ENCODE measurements at regions not wholly inside any gene's neighbourhood (a gene's known extent, or its start where the extent isn't known, plus 50 kb on each side); places are given as distances from the start of the nearest gene placed in this dataset.

DNA sequence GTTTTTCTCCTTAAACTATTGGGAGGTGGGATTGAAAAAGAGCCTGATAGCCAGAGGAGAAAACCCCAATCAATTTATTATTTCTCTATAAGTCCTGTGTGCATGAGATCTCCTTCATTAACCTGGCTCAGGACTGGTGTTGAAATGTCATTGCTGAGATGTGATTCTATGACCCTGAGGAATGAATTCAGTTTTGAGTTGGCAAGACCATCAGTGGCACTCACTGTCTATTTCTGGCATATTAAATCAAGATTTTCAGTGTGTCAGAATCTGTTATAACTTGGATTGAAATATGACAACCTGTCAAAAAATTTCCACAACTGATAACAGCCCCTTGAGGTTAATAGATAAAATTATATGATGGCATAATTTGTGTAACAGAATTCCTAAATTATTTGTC is 431.1 kb downstream of the TFAP2B start:
- DNase-seq (ENCODE audit: low read depth) = no peak

- DNase-seq (ENCODE audit: low read depth) = no peak
Observed at GRCh38 chr6:51250317-51250716, 431.6 kb downstream of the TFAP2B start.

DNA sequence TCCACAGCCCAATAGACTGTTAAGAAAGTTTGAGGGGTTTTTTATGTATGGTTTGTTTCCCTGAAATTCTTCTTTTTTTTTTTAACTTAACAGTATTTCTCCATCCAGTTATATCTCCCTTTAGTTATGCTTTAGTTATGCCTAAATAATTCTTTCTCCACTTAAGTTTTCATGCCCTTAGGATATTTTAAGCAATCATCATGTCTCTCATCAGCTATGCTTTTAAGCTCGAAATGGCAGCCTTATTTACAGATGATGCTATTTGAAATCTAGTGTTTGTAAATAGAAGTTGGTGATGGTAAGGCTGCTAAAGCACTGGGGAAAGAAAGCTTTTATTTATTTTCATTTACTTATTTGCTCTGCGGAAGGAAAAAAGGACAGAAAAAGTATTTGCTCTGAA is 439.3 kb downstream of the TFAP2B start:
- DNase-seq (ENCODE audit: low read depth) = no peak

DNA sequence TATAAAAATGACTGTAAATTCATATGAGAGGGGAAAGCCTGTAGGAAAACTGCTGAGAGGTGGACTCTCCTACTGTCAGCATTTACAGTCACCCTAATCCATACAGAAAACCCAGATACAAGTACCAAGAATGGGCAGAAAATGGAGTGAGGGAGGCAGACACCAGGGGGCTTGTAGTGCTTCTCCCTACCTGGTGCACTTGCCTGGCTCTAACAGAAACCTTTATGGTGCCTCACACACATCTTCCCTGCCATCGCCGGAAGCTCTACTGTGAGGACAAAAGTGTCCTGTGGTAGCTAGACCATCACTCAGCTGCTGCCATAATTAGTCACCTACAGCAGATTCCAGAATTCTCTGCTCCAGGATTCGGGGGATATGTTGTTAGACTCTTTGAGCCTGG is 441.3 kb downstream of the TFAP2B start:
- DNase-seq (ENCODE audit: low read depth) = no peak

DNA sequence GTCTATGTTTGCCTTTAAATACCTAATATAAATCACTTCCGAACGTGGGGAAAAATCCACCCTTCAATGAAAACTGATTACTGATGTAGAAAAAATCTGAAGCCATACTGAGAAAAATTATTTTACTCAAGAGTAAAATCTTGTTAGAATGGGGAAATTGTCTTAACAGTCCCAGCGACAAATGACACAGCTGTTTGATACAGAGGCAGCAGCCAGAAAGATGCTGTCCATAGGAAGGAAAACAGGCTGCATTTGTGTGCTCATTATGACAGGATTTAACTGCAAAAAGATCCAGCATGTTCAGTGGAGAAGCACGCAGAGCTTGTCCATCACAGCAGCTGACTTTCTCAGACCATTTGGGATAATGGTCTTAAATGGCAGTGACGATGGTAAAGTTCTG is 443.0 kb downstream of the TFAP2B start:
- DNase-seq (ENCODE audit: low read depth) = no peak

DNA sequence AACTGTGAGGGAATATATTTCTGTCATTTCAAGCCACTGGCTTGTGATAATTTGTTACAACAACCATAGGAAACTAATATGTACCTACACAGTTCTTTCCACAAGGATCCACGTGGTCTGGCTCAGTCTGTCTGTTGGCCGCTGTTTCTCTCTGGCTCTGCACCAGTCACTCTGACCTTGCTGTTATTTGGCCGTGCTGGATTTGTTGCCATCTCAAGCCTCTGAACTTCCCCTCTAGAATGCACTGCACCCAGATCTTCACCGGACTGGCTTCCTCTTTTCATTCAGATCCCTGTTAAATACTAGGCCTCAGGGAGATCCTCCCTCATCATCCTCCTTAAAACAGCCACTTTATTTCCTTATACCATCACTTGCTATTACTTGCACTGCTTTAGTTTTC is 446.8 kb downstream of the TFAP2B start:
- no peak for DNase-seq (ENCODE audit: low read depth)

DNA sequence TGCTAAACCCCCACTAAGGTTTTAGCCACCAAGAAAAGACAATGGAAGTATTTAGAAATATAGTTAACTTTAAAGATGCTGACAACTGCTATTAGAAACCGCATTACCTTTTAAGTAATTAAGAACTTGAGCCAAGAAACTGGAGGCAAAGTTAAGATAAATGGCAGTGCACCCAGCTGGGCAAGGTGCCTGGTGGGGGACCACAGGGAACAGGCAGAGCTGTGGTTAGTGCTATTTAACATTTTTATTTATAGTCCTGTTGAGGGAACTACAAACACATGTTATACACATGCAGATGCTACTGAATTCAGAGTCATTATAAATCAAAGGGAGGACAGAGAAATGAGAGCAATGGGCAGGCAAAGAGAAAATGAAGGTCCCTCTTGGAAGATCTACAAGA is 447.9 kb downstream of the TFAP2B start:
- no peak for DNase-seq (ENCODE audit: low read depth)

- no peak for DNase-seq (ENCODE audit: low read depth)
Observed at GRCh38 chr6:51268666-51269065, 450.0 kb downstream of the TFAP2B start.

DNA sequence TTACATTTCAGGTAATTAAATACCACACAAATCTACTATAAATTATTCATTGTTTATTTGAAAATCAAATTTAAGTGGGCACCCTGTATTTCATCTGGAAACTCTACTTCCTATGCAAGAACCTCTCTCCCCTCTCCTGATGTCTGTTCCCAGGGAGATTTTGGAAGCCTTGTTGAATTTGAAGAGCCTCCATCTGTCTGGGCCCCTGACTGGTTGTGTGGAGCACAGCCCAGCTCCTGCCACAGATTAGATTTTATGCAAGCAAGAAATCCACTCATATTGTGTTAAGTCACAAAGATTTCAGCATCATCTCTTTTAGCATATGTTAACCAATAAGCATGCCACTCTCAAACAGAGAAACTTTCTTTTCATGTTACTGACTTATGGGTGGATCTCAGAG is 451.2 kb downstream of the TFAP2B start:
- no peak for DNase-seq (ENCODE audit: low read depth)

DNA sequence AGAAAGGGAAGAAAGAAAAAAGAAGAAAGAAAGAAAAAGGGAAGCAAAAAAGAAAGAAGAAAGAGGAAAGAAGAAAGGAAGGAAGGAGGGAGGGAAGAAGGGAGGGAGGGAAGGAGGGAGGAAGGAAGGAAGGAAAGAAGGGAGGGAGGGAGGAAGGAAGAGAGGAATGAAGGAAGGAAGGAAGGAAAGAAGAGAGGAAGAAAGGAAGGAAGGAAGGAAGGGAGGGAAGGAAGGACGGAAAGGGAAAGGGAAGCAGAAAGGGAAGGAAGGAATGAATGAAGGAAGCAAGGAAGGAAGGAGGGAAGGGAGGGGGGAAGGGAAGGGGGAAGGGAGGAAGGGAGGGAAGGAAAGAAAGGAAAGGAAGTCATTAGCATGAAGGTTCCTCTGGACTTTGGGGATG is 452.9 kb downstream of the TFAP2B start:
- no peak for DNase-seq (ENCODE audit: low read depth)

GRCh38 chr6:51273228-51273961 is 454.7 kb downstream of the TFAP2B start:
- no peak for DNase-seq (ENCODE audit: low read depth)

DNA sequence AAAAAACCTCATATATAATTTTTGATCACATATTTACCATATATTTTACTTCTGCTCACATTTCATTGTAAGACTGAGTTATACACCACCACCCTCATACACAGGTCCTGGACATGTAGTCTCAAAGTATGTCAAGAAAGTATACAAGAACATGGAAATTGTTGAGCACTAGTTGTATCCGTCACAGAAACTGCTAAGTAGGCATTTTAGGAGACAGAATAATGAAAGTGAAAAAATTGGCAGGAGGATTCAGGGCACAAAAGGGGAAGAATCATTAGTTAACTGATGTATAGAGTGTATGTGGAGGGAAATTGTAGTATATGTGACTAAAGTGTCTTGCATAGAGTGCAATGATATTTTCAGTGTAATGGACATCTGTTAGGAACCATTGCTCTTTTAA is 458.8 kb downstream of the TFAP2B start:
- DNase-seq (ENCODE audit: low read depth) = no peak

- DNase-seq (ENCODE audit: low read depth) = no peak
Observed at GRCh38 chr6:51282026-51282425, 463.4 kb downstream of the TFAP2B start.

DNA sequence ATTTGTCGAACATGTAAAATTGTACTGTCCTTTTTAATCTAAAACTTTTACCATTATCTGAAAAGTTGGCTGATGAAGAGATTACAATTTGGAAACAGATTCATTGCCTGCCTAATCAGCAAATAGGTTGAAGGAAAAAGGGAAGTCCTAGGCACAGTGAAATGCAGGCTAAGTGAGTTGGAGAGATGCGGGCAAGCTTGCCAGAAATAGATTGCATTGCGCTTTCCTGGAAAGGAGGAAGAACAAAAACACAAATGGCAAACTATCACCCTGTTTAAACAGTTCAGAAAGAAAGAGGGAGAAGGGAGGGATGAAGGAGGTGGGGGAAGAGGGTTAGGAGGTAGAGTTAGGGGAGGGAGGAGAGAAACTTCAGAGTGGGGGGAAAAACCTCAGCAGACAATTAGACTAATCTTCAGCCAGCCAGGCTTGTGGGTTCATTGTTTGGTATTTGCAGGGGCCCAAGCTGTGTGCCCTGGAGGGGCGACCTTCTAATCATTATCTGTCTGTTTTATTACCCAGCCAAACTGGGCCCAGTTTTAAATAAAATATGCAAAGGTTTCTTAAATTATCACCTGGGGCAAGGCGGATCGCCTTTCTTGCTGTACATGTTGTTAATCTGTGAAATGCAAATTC is 465.2 kb downstream of the TFAP2B start:
- no peak for DNase-seq (ENCODE audit: low read depth)

GRCh38 chr6:51285876-51286275 is 467.2 kb downstream of the TFAP2B start:
- no peak for DNase-seq (ENCODE audit: low read depth)

DNA sequence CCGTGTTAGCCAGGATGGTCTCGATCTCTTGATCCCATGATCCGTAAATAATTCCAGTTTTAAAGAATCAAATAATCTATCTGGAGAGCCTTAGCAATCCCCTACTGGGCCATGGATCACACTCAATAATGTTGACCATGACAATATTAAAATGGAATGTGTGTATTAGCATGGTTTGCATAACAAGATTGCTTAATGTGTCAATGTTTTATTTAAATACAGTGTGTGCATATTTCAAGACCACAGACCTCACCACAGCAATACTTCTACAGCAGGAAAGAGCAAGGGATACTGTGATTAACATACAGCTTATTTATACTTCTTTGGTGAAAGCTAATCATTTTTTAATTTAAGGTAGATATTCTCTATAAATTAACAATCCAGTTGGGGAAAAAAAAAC is 470.4 kb downstream of the TFAP2B start:
- DNase-seq (ENCODE audit: low read depth) = no peak

DNA sequence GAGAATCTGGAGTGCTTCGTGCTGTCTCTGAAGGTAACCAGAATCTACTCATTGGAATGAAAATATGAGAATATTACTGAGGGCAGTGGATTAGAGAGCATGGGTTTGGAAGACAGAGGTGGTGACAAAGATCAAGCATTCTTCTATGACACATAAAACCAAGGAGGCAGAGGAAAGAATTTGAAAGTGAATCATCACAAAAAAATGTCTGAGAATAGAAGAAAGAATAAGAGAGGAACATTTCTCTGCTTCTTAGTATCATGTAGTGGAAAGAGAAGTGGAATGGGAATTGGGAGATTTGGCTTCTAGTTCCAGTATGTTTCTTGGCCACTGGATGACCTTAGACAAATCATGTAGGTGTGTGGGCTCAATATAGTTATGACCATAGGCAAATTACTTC is 474.0 kb downstream of the TFAP2B start:
- DNase-seq (ENCODE audit: low read depth) = peak; percentile 3

DNA sequence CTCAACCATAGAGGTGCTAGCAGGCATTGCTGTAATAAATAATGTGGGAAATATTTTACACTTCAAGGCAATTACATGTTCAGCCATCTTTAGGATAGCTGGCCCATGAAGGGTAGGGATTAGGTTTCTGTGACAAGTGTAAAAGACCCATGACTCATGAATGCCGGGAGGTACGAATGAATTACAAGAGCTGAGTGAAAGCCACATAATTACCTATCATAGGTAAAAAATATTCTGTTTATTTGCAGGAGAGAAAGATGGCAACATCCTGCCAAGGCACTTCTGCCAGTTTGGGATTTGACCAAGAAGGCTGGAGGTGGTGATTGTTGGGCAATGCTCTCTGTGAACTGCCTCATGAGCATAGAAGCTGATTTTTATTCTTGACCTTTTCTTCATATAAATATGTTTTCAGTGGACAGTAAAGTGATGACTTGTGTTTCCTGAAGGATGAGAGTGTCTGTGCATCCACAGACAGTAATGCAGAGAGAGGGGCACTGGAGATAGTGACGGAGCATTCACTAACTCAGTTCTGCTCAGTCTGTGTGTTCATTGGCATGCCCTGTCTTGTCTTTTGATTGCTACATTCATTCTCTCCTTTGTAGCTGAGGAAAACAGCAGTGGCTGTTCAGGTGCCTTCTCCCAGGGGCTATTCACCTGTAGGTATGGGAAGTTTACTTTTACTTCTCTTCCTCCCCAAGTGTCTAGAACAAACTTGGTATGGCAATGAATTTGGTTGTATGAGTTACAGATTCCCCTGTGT is 481.1 kb downstream of the TFAP2B start:
- no peak for DNase-seq (ENCODE audit: low read depth)

DNA sequence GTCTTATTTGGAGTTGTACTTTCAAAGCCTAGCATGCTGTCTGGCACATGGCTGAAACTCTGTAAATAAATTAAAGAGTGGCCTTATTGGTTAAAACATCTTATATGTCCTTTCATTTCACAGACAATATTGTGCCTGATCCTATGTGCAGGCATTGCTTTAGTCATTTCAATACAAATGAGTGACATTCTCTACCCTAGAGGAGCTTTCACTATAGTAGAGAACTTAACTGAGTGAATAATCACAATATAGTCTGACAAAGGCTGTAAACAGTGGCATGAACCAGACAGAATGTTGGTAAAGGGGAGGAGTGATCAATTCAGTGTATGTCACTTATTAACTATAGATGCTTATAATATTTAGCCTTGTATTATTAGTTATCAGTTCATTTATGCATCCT is 481.8 kb downstream of the TFAP2B start:
- DNase-seq (ENCODE audit: low read depth) = no peak

DNA sequence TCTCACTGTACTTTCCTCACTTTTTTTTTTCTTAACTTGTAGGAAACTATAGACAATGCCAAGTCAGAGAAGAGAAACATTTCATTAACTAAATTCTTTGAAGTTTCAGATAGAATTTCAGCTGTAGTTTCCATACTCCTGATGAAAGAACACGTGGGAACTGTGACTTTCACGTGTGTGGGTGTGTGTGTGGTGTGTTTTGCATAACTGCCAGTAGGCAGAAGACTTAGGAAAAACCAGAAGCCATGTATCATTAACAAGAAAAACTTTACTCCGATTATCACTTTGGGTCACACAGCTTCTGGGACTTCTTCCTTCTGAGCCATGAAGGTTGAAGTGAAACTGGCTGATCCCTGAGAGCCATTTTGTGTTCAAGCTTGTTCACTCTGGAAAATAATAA is 483.3 kb downstream of the TFAP2B start:
- no peak for DNase-seq (ENCODE audit: low read depth)

GRCh38 chr6:51302431-51302830 is 483.8 kb downstream of the TFAP2B start:
- no peak for DNase-seq (ENCODE audit: low read depth)

- no peak for DNase-seq (ENCODE audit: low read depth)
Observed at GRCh38 chr6:51303338-51303737, 484.7 kb downstream of the TFAP2B start.

GRCh38 chr6:51314965-51315364 is 496.3 kb downstream of the TFAP2B start:
- DNase-seq (ENCODE audit: low read depth) = no peak
